Esophagus muscularis mucosa (tissue), 3 donors: ENCODE measurements at regions not wholly inside any gene's neighbourhood (a gene's known extent, or its start where the extent isn't known, plus 50 kb on each side); places are given as distances from the start of the nearest gene placed in this dataset.
"Not testable (repeated sequence)": the region's sequence is repeated elsewhere in the genome, so short reads cannot be mapped to it uniquely, and the experiment has no call there.

Experiments
- CTCF ChIP-seq, 3 experiments: fragments of 200-600 bp in 2 of 3; fragments of 450-650 bp in 1 of 3; sonication (generic) in 2 of 3; IDR thresholded peaks; one replicate each; pipeline ENCODE4 v1.5.1; 2017 to 2019; ENCODE audit warnings: antibody characterized with exemption in 3 of 3, mild to moderate bottlenecking in 2 of 3, moderate library complexity in 1 of 3
- POLR2A ChIP-seq: fragments of 450-650 bp; IDR thresholded peaks from one replicate; pipeline ENCODE4 v1.6.1; 2017; ENCODE audit warnings: antibody characterized with exemption, moderate library complexity, mild to moderate bottlenecking, low read depth
- POLR2AphosphoS5 ChIP-seq, 2 donors: sonication (generic); formaldehyde crosslinking; IDR thresholded peaks; one replicate each; pipeline ENCODE4 v1.6.1; 2017; ENCODE audit warnings: antibody characterized with exemption in 2 of 2

- not testable (repeated sequence) for TF ChIP-seq CTCF (IDR thresholded peaks at IDR 0.05); POLR2AphosphoS5 (IDR thresholded peaks at IDR 0.05); POLR2A
These were observed 2745.9 kb upstream of the TPTE start for GRCh38 chr21:7775327-7775984.
